Lower leg skin (tissue), 3 donors: ENCODE measurements at regions not wholly inside any gene's neighbourhood (a gene's known extent, or its start where the extent isn't known, plus 50 kb on each side); places are given as distances from the start of the nearest gene placed in this dataset.

Experiments
- POLR2A ChIP-seq, 2 donors: fragments of 450-650 bp; IDR thresholded peaks; one replicate each; pipeline ENCODE4 v1.6.1; 2016 to 2017; ENCODE audit warnings: antibody characterized with exemption in 2 of 2, mild to moderate bottlenecking in 1 of 2, moderate library complexity in 1 of 2
- TF ChIP-seq, protein P1 (sequence below), 3 donors: fragments of 450-650 bp; IDR thresholded peaks; one replicate each; pipeline ENCODE4 v1.5.1; 2016; ENCODE audit warnings: antibody characterized with exemption in 3 of 3, mild to moderate bottlenecking in 3 of 3, moderate library complexity in 2 of 3

DNA sequence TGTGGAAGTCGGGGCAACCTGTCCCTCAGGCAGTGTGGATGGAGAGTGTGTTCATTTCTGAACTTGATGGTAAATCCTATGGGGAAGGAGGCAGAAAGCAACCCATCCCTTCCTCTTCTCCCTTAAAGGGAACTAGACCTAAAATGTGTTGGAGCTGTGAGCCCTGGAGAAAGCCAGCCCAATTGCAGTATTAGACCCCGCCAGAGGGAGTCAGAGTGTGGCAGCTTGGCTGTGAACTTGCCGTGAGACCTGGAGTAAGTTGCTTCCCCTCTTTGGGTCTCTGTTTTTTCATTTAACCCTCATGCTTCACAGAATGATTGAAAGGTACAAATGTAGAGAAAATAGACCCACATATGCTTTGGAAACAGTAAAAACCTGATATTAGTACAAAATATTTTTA, 108.7 kb upstream of the PAK3 start:
- no peak for TF ChIP-seq POLR2A (IDR thresholded peaks at IDR 0.05)
- TF ChIP-seq, protein P1, sequence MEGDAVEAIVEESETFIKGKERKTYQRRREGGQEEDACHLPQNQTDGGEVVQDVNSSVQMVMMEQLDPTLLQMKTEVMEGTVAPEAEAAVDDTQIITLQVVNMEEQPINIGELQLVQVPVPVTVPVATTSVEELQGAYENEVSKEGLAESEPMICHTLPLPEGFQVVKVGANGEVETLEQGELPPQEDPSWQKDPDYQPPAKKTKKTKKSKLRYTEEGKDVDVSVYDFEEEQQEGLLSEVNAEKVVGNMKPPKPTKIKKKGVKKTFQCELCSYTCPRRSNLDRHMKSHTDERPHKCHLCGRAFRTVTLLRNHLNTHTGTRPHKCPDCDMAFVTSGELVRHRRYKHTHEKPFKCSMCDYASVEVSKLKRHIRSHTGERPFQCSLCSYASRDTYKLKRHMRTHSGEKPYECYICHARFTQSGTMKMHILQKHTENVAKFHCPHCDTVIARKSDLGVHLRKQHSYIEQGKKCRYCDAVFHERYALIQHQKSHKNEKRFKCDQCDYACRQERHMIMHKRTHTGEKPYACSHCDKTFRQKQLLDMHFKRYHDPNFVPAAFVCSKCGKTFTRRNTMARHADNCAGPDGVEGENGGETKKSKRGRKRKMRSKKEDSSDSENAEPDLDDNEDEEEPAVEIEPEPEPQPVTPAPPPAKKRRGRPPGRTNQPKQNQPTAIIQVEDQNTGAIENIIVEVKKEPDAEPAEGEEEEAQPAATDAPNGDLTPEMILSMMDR (IDR thresholded peaks at IDR 0.05) = no peak
